IPS-18c (cell line): ENCODE measurements at regions not wholly inside any gene's neighbourhood (a gene's known extent, or its start where the extent isn't known, plus 50 kb on each side); places are given as distances from the start of the nearest gene placed in this dataset.
"Not testable (repeated sequence)": the region's sequence is repeated elsewhere in the genome, so short reads cannot be mapped to it uniquely, and the experiment has no call there.

Experiments
- H3K4me3 ChIP-seq: 2 replicates; pipeline ENCODE4 v1.7.0; 2013; ENCODE audit warnings: low read depth, mild to moderate bottlenecking, low read length, moderate library complexity; ENCODE audit not compliant: insufficient read depth
- H3K9me3 ChIP-seq: one replicate; pipeline ENCODE4 v1.6.1; 2013; ENCODE audit warnings: mild to moderate bottlenecking, low read length, moderate library complexity; ENCODE audit not compliant: control insufficient read depth, insufficient read depth

- Histone ChIP-seq H3K9me3 (no peaks in the 10 kb centered on the region), H3K4me3 (no peak overlapping the region)
Measured at GRCh38 chr1:80540149-80540548, 1260.6 kb upstream of the ADGRL2 start.

GRCh38 chr1:80539298-80539697, 1261.4 kb upstream of the ADGRL2 start:
- not testable (repeated sequence) for H3K9me3 ChIP-seq, H3K4me3 ChIP-seq

- Histone ChIP-seq H3K4me3 (no peak overlapping the region), H3K9me3 (no peaks in the 10 kb centered on the region)
Measured at GRCh38 chr1:80536461-80536860, 1264.3 kb upstream of the ADGRL2 start.

- Histone ChIP-seq H3K4me3 (no peak overlapping the region), H3K9me3 (no peaks in the 10 kb centered on the region)
Measured at GRCh38 chr1:80535466-80535865, 1265.3 kb upstream of the ADGRL2 start.

- Histone ChIP-seq H3K4me3 (no peak overlapping the region), H3K9me3 (no peaks in the 10 kb centered on the region)
Measured at GRCh38 chr1:80534606-80535360, 1266.0 kb upstream of the ADGRL2 start.

- H3K9me3 ChIP-seq = no peaks in the 10 kb centered on the region
- H3K4me3 ChIP-seq = no peak overlapping the region
Measured at GRCh38 chr1:80533775-80534334, 1266.9 kb upstream of the ADGRL2 start.

- H3K9me3 ChIP-seq = no peaks in the 10 kb centered on the region
- no peak overlapping the region for H3K4me3 ChIP-seq
Measured at GRCh38 chr1:80533093-80533492, 1267.6 kb upstream of the ADGRL2 start.

- no peak overlapping the region for H3K4me3 ChIP-seq
- H3K9me3 ChIP-seq = no peaks in the 10 kb centered on the region
Measured at GRCh38 chr1:80531182-80531581, 1269.6 kb upstream of the ADGRL2 start.

GRCh38 chr1:80529546-80529945, 1271.2 kb upstream of the ADGRL2 start:
- no peaks in the 10 kb centered on the region for H3K9me3 ChIP-seq
- no peak overlapping the region for H3K4me3 ChIP-seq

GRCh38 chr1:80523861-80524260, 1276.9 kb upstream of the ADGRL2 start:
- no peaks in the 10 kb centered on the region for H3K9me3 ChIP-seq
- no peak overlapping the region for H3K4me3 ChIP-seq

- H3K4me3 ChIP-seq, H3K9me3 ChIP-seq: not testable (repeated sequence)
Measured at GRCh38 chr1:80523071-80523470, 1277.7 kb upstream of the ADGRL2 start.

GRCh38 chr1:80520949-80521348, 1279.8 kb upstream of the ADGRL2 start:
- Histone ChIP-seq H3K4me3 (no peak overlapping the region), H3K9me3 (no peaks in the 10 kb centered on the region)

GRCh38 chr1:80517062-80517461, 1283.7 kb upstream of the ADGRL2 start:
- Histone ChIP-seq H3K9me3 (no peaks in the 10 kb centered on the region), H3K4me3 (no peak overlapping the region)

GRCh38 chr1:80509965-80510522, 1290.7 kb upstream of the ADGRL2 start:
- no peak overlapping the region for H3K4me3 ChIP-seq
- H3K9me3 ChIP-seq = no peaks in the 10 kb centered on the region

- H3K4me3 ChIP-seq = no peak overlapping the region
- no peaks in the 10 kb centered on the region for H3K9me3 ChIP-seq
Measured at GRCh38 chr1:80506216-80506615, 1294.5 kb upstream of the ADGRL2 start.

GRCh38 chr1:80498673-80499072, 1302.1 kb upstream of the ADGRL2 start:
- Histone ChIP-seq H3K9me3 (no peaks in the 10 kb centered on the region), H3K4me3 (no peak overlapping the region)

- Histone ChIP-seq H3K4me3 (no peak overlapping the region), H3K9me3 (no peaks in the 10 kb centered on the region)
Measured at GRCh38 chr1:80495806-80496205, 1304.9 kb upstream of the ADGRL2 start.

GRCh38 chr1:80472145-80472544, 1328.6 kb upstream of the ADGRL2 start:
- H3K4me3 ChIP-seq = no peak overlapping the region
- no peaks in the 10 kb centered on the region for H3K9me3 ChIP-seq
